ENCODE measurements at regions not wholly inside any gene's neighbourhood (a gene's known extent, or its start where the extent isn't known, plus 50 kb on each side); places are given as distances from the start of the nearest gene placed in this dataset.
A peak's percentile ranks its signal among the peaks of the same experiment; 100 is the strongest.

- ATAC-seq (no peak), DNase-seq (ENCODE audit: low spot score in 2 of 2) (no peak)
Observed at GRCh38 chr3:124659175-124659574, 71.1 kb upstream of the UMPS start.

GRCh38 chr3:124660599-124660998 is 69.7 kb upstream of the UMPS start:
- H3K9me3 Mint-ChIP-seq = no peaks in the 10 kb centered on the region
- ATAC-seq (peak; percentile 41 to 72), DNase-seq (ENCODE audit: low spot score in 2 of 2) (no peak)
- peaks cover 4 to 11% of the 10 kb centered on the region in 2 donors for H3K36me3 Mint-ChIP-seq
- peak overlapping the region; percentile 61 to 70 for H3K27ac Mint-ChIP-seq

More at GRCh38 chr3:124659175-124659574, 71.1 kb upstream of the UMPS start:
- no peaks in the 10 kb centered on the region for H3K9me3 Mint-ChIP-seq
- no peak overlapping the region for H3K27ac Mint-ChIP-seq
- peaks cover 4 to 11% of the 10 kb centered on the region in 2 donors for H3K36me3 Mint-ChIP-seq

GRCh38 chr3:124663690-124664089 is 66.6 kb upstream of the UMPS start:
- H3K36me3 Mint-ChIP-seq = peaks cover 0 to 17% of the 10 kb centered on the region in 2 donors
- ATAC-seq (no peak), DNase-seq (ENCODE audit: low spot score in 2 of 2) (no peak)
- no peaks in the 10 kb centered on the region for H3K9me3 Mint-ChIP-seq
- no peak overlapping the region for H3K27ac Mint-ChIP-seq

GRCh38 chr3:124664804-124665203 is 65.4 kb upstream of the UMPS start:
- Mint-ChIP-seq H3K36me3 (peaks cover 0 to 17% of the 10 kb centered on the region in 2 donors), H3K27ac (no peak overlapping the region), H3K9me3 (no peaks in the 10 kb centered on the region)
- ATAC-seq = no peak
- DNase-seq (ENCODE audit: low spot score in 2 of 2) = no peak

GRCh38 chr3:124666067-124666466 is 64.2 kb upstream of the UMPS start:
- no peak for ATAC-seq
- Mint-ChIP-seq H3K27ac (no peak overlapping the region), H3K36me3 (peaks cover 5 to 23% of the 10 kb centered on the region in 2 donors), H3K9me3 (peaks cover 4 to 5% of the 10 kb centered on the region in 2 donors)
- no peak for DNase-seq (ENCODE audit: low spot score in 2 of 2)

- H3K27ac Mint-ChIP-seq = no peak overlapping the region
- H3K9me3 Mint-ChIP-seq = peaks cover 9% of the 10 kb centered on the region in 2 donors
- ATAC-seq (no peak), DNase-seq (ENCODE audit: low spot score in 2 of 2) (no peak)
- peaks cover 17 to 20% of the 10 kb centered on the region in 2 donors for H3K36me3 Mint-ChIP-seq
Observed at GRCh38 chr3:124669470-124669869, 60.8 kb upstream of the UMPS start.

GRCh38 chr3:124671106-124671505 is 59.1 kb upstream of the UMPS start:
- DNase-seq (ENCODE audit: low spot score in 2 of 2) (no peak), ATAC-seq (peak in 1 of 2 donors; percentile 29)
- Mint-ChIP-seq H3K9me3 (peaks cover 9% of the 10 kb centered on the region in 2 donors), H3K36me3 (peaks cover 17 to 20% of the 10 kb centered on the region in 2 donors), H3K27ac (peak overlapping the region; percentile 2 to 58)

- DNase-seq (ENCODE audit: low spot score in 2 of 2) (no peak), ATAC-seq (no peak)
- peaks cover 9% of the 10 kb centered on the region in 2 donors for H3K9me3 Mint-ChIP-seq
- peaks cover 14 to 17% of the 10 kb centered on the region in 2 donors for H3K36me3 Mint-ChIP-seq
- no peak overlapping the region for H3K27ac Mint-ChIP-seq
Observed at GRCh38 chr3:124674336-124674735, 55.9 kb upstream of the UMPS start.

- ATAC-seq = no peak
- peaks cover 2 to 3% of the 10 kb centered on the region in 2 donors for H3K9me3 Mint-ChIP-seq
- H3K36me3 Mint-ChIP-seq = peaks cover 6 to 10% of the 10 kb centered on the region in 2 donors
Observed at GRCh38 chr3:124676236-124676635, 54.0 kb upstream of the UMPS start.

GRCh38 chr3:124679048-124679638 is 51.1 kb upstream of the UMPS start:
- Mint-ChIP-seq H3K27ac (no peak overlapping the region), H3K9me3 (no peaks in the 10 kb centered on the region), H3K36me3 (no peaks in the 10 kb centered on the region)
- DNase-seq (ENCODE audit: low spot score in 2 of 2) = no peak
- ATAC-seq = no peak

More at GRCh38 chr3:124676236-124676635, 54.0 kb upstream of the UMPS start:
- DNase-seq (ENCODE audit: low spot score in 2 of 2) = no peak
- no peak overlapping the region for H3K27ac Mint-ChIP-seq
